GM23338 (cell line): ENCODE measurements at regions not wholly inside any gene's neighbourhood (a gene's known extent, or its start where the extent isn't known, plus 50 kb on each side); places are given as distances from the start of the nearest gene placed in this dataset.

ENCODE experiments used
- ATAC-seq: fragments of 200-7000 bp; cut with Tn5 transposase; 3 replicates; pipeline ENCODE4 v1.9.1; 2020
- DNase-seq: peaks from one replicate; pipeline ENCODE4 v3.0.0-alpha.2; 2015; ENCODE audit warnings: low spot score
- H2AFZ ChIP-seq: fragments of 200-600 bp; sonication (generic); 2 replicates; pipeline ENCODE4 v1.8.0; 2016; ENCODE audit warnings: antibody characterized with exemption, mild to moderate bottlenecking, moderate library complexity
- H3F3A ChIP-seq: fragments of 200-600 bp; sonication (generic); replicated peaks from 2 replicates; pipeline ENCODE4 v1.8.0; 2017; ENCODE audit warnings: antibody characterized with exemption, mixed run types, low read depth
- H3K27ac ChIP-seq: fragments of 200-600 bp; sonication (generic); 2 replicates; pipeline ENCODE4 v1.6.1; 2016; ENCODE audit warnings: low read depth
- H3K27me3 ChIP-seq: fragments of 200-600 bp; sonication (generic); 2 replicates; pipeline ENCODE4 v1.8.0; 2016; ENCODE audit warnings: mild to moderate bottlenecking, mixed run types, moderate library complexity; ENCODE audit not compliant: insufficient read depth
- H3K36me3 ChIP-seq: fragments of 200-600 bp; sonication (generic); 2 replicates; pipeline ENCODE4 v1.8.0; 2016; ENCODE audit warnings: mild to moderate bottlenecking; ENCODE audit not compliant: insufficient read depth
- H3K4me1 ChIP-seq: fragments of 200-600 bp; sonication (generic); 2 replicates; pipeline ENCODE4 v1.8.0; 2016; ENCODE audit warnings: mild to moderate bottlenecking, moderate library complexity; ENCODE audit not compliant: insufficient read depth
- H3K4me2 ChIP-seq: fragments of 200-600 bp; sonication (generic); 2 replicates; pipeline ENCODE4 v1.7.1; 2017; ENCODE audit warnings: mixed run types
- H3K4me3 ChIP-seq: fragments of 200-600 bp; sonication (generic); 2 replicates; pipeline ENCODE4 v1.6.1; 2016; ENCODE audit warnings: mixed run types
- H3K79me2 ChIP-seq: fragments of 200-600 bp; sonication (generic); replicated peaks from 2 replicates; pipeline ENCODE4 v1.8.0; 2017; ENCODE audit warnings: mild to moderate bottlenecking; ENCODE audit not compliant: insufficient read depth
- H3K9me2 ChIP-seq: fragments of 200-600 bp; sonication (generic); 2 replicates; pipeline ENCODE4 v1.8.0; 2017; ENCODE audit not compliant: insufficient read depth
- H4K20me1 ChIP-seq: fragments of 200-600 bp; sonication (generic); replicated peaks from 2 replicates; pipeline ENCODE4 v1.8.0; 2017; ENCODE audit warnings: mild to moderate bottlenecking; ENCODE audit not compliant: insufficient read depth
- H3K27ac Mint-ChIP-seq: 2 replicates; pipeline ENCODE4 v1.8.0; 2020; ENCODE audit warnings: inconsistent platforms, mild to moderate bottlenecking, moderate library complexity, mixed read lengths
- H3K27me3 Mint-ChIP-seq: 3 replicates; pipeline ENCODE4 v1.8.0; 2022; ENCODE audit warnings: low read depth, mild to moderate bottlenecking, moderate library complexity, mixed read lengths, inconsistent platforms; ENCODE audit not compliant: insufficient read depth, poor library complexity
- H3K36me3 Mint-ChIP-seq: 3 replicates; pipeline ENCODE4 v1.8.0; 2021; ENCODE audit warnings: low read depth, mild to moderate bottlenecking, inconsistent platforms, moderate library complexity, mixed read lengths
- H3K4me1 Mint-ChIP-seq: 3 replicates; pipeline ENCODE4 v1.8.0; 2020; ENCODE audit warnings: mild to moderate bottlenecking, inconsistent platforms, mixed read lengths
- H3K4me3 Mint-ChIP-seq: 3 replicates; pipeline ENCODE4 v1.8.0; 2021; ENCODE audit warnings: moderate library complexity, mild to moderate bottlenecking, inconsistent platforms, mixed read lengths
- H3K9me3 Mint-ChIP-seq: 3 replicates; pipeline ENCODE4 v1.8.0; 2020; ENCODE audit warnings: moderate library complexity, mild to moderate bottlenecking, inconsistent platforms, mixed read lengths
- CREB1 ChIP-seq: fragments of 250-450 bp; sonication (Bioruptor Pico); IDR thresholded peaks from 2 replicates; pipeline ENCODE4 v1.5.0; 2020; ENCODE audit warnings: low read depth, mild to moderate bottlenecking, moderate library complexity
- CTCF ChIP-seq, 2 experiments: fragments of 200-600 bp in 1 of 2; sonication (generic) in 1 of 2; conservative IDR thresholded peaks; 2 replicates each; pipeline versions ENCODE4 v1.5.1 to v1.6.1; 2016 to 2017; ENCODE audit warnings: antibody characterized with exemption in 2 of 2, low read depth in 2 of 2, mild to moderate bottlenecking in 2 of 2, moderate library complexity in 1 of 2
- ETS1 ChIP-seq: IDR thresholded peaks from 2 replicates; pipeline ENCODE4 v1.6.1; 2016; ENCODE audit warnings: antibody characterized with exemption
- EZH2 ChIP-seq: fragments of 200-600 bp; sonication (generic); IDR thresholded peaks from one replicate; pipeline ENCODE4 v1.8.0; 2017; ENCODE audit warnings: antibody characterized with exemption, mild to moderate bottlenecking, low read depth; ENCODE audit not compliant: unreplicated experiment
- JUNB ChIP-seq: IDR thresholded peaks from one replicate; pipeline ENCODE4 v1.6.1; 2016; ENCODE audit warnings: antibody characterized with exemption; ENCODE audit not compliant: unreplicated experiment
- NANOG ChIP-seq: IDR thresholded peaks from 2 replicates; pipeline ENCODE4 v1.6.1; 2016; ENCODE audit warnings: antibody characterized with exemption, borderline replicate concordance
- POLR2AphosphoS5 ChIP-seq: IDR thresholded peaks from 2 replicates; pipeline ENCODE4 v1.6.1; 2016; ENCODE audit warnings: antibody characterized with exemption, low read depth
- STAT1 ChIP-seq: IDR thresholded peaks from one replicate; pipeline ENCODE4 v1.6.1; 2016; ENCODE audit warnings: antibody characterized with exemption; ENCODE audit not compliant: unreplicated experiment
- ZNF114 ChIP-seq: fragments of 250-450 bp; sonication (Bioruptor Pico); IDR thresholded peaks from 2 replicates; pipeline ENCODE4 v1.5.0; 2020; ENCODE audit warnings: mild to moderate bottlenecking, moderate library complexity
- ZNF331 ChIP-seq: fragments of 250-450 bp; sonication (Bioruptor Pico); IDR thresholded peaks from 2 replicates; pipeline ENCODE4 v1.5.0; 2020; ENCODE audit warnings: low read depth, mild to moderate bottlenecking, moderate library complexity

- no peak for TF ChIP-seq JUNB
- no peak for TF ChIP-seq STAT1
- no peak for TF ChIP-seq EZH2
- no peak for TF ChIP-seq ZNF114 (CRISPR knock-in tag)
- no peak for TF ChIP-seq ETS1
These were observed 115.5 kb upstream of the ACSL4 start (continued) for GRCh38 chrX:109848461-109849050.

- no peak overlapping the region for H3K4me3 Mint-ChIP-seq
- no peaks in the 10 kb centered on the region for H3F3A ChIP-seq
- no peak overlapping the region for H2AFZ ChIP-seq
- peaks cover 6% of the 10 kb centered on the region; the same call in 2 of the 3 replicates for H3K9me3 Mint-ChIP-seq
- H3K4me1 ChIP-seq = peaks cover 16% of the 10 kb centered on the region; the same call in 1 of the 2 replicates
- H3K36me3 ChIP-seq = no peaks in the 10 kb centered on the region
- peaks cover 20% of the 10 kb centered on the region for H3K4me1 Mint-ChIP-seq
- H3K27me3 Mint-ChIP-seq = peaks cover 6% of the 10 kb centered on the region
- DNase-seq (no peak), ATAC-seq (no peak)
- peaks cover 5% of the 10 kb centered on the region; the same call in 1 of the 3 replicates for H3K36me3 Mint-ChIP-seq
- H3K27me3 ChIP-seq = no peaks in the 10 kb centered on the region
- no peak overlapping the region for H3K4me2 ChIP-seq
- H3K4me3 ChIP-seq = no peak overlapping the region
- no peak overlapping the region for H3K27ac ChIP-seq
- no peak overlapping the region for H3K27ac Mint-ChIP-seq
- H3K9me2 ChIP-seq = no peaks in the 10 kb centered on the region
- TF ChIP-seq STAT1 (no peak), POLR2AphosphoS5 (no peak), ZNF114 (CRISPR knock-in tag) (no peak), CREB1 (CRISPR knock-in tag) (no peak), ZNF331 (CRISPR knock-in tag) (no peak), NANOG (no peak), JUNB (no peak)
- H3K79me2 ChIP-seq = no peaks in the 10 kb centered on the region
- no peaks in the 10 kb centered on the region for H4K20me1 ChIP-seq
These were observed 121.0 kb upstream of the ACSL4 start for GRCh38 chrX:109854096-109854495.

- Histone ChIP-seq H3F3A (no peaks in the 10 kb centered on the region), H3K36me3 (no peaks in the 10 kb centered on the region), H3K27me3 (no peaks in the 10 kb centered on the region), H3K4me1 (peaks cover 15% of the 10 kb centered on the region; the same call in 1 of the 2 replicates), H3K27ac (peak overlapping the region; percentile 69; the same call in 1 of the 2 replicates), H3K4me2 (0 out of 2 replicates have a peak overlapping the region, but pooled peaks have one; percentile 16), H3K79me2 (no peaks in the 10 kb centered on the region), H4K20me1 (no peaks in the 10 kb centered on the region), H2AFZ (no peak overlapping the region), H3K4me3 (no peak overlapping the region), H3K9me2 (no peaks in the 10 kb centered on the region)
- no peak for ATAC-seq
- peaks cover 6% of the 10 kb centered on the region for H3K27me3 Mint-ChIP-seq
- H3K9me3 Mint-ChIP-seq = peaks cover 6% of the 10 kb centered on the region; the same call in 2 of the 3 replicates
- peaks cover 15% of the 10 kb centered on the region for H3K4me1 Mint-ChIP-seq
- no peak overlapping the region for H3K27ac Mint-ChIP-seq
- TF ChIP-seq EZH2 (no peak), CTCF (conservative IDR thresholded peaks at IDR 0.05; ENCODE audit: low read depth in 2 of 2) (no peak), ZNF331 (CRISPR knock-in tag) (no peak), ETS1 (no peak), STAT1 (no peak)
- DNase-seq = no peak
- H3K36me3 Mint-ChIP-seq = peaks cover 5% of the 10 kb centered on the region; the same call in 1 of the 3 replicates
- H3K4me3 Mint-ChIP-seq = no peak overlapping the region
These were observed 122.4 kb upstream of the ACSL4 start for GRCh38 chrX:109855501-109855900.
